SK-N-SH treated with all-trans-retinoic acid at 6 μM for 48 hours (cell line): ENCODE measurements at regions not wholly inside any gene's neighbourhood (a gene's known extent, or its start where the extent isn't known, plus 50 kb on each side); places are given as distances from the start of the nearest gene placed in this dataset.

Experiments used
- ATAC-seq: fragments of 200-7000 bp; cut with Tn5 transposase; 3 replicates; pipeline ENCODE4 v1.9.1; 2020; ENCODE audit warnings: mild to moderate bottlenecking, moderate library complexity
- ARNTL ChIP-seq: fragments of 450-650 bp; formaldehyde crosslinking; IDR thresholded peaks from 2 replicates; pipeline ENCODE4 v1.5.0; 2020; ENCODE audit warnings: low read depth, mild to moderate bottlenecking, moderate library complexity, borderline replicate concordance
- BACH2 ChIP-seq: fragments of 250-450 bp; sonication (Bioruptor Pico); IDR thresholded peaks from 2 replicates; pipeline ENCODE4 v1.9.0; 2021; ENCODE audit warnings: mild to moderate bottlenecking, borderline replicate concordance
- CREB5 ChIP-seq: fragments of 250-450 bp; sonication (Bioruptor Pico); IDR thresholded peaks from 2 replicates; pipeline ENCODE4 v1.5.1; 2020; ENCODE audit warnings: low read depth, mild to moderate bottlenecking, moderate library complexity
- ESRRG ChIP-seq: fragments of 250-450 bp; sonication (Bioruptor Pico); IDR thresholded peaks from 2 replicates; pipeline ENCODE4 v1.6.1; 2021; ENCODE audit warnings: mild to moderate bottlenecking
- GLIS3 ChIP-seq: fragments of 250-450 bp; sonication (Bioruptor Pico); IDR thresholded peaks from 2 replicates; pipeline ENCODE4 v1.5.0; 2020; ENCODE audit warnings: mild to moderate bottlenecking, moderate library complexity
- ISL1 ChIP-seq: fragments of 250-450 bp; sonication (Bioruptor Pico); IDR thresholded peaks from 2 replicates; pipeline ENCODE4 v2.1.2; 2022; ENCODE audit warnings: mild to moderate bottlenecking, moderate library complexity
- OSR1 ChIP-seq: fragments of 250-450 bp; sonication (Bioruptor Pico); IDR thresholded peaks from 2 replicates; pipeline ENCODE4 v1.8.0; 2022; ENCODE audit warnings: moderate library complexity, mild to moderate bottlenecking, inconsistent platforms
- RARB ChIP-seq: fragments of 250-450 bp; sonication (Bioruptor Pico); IDR thresholded peaks from 2 replicates; pipeline ENCODE4 v1.8.0; 2021; ENCODE audit warnings: mild to moderate bottlenecking, moderate library complexity
- SNAI2 ChIP-seq: fragments of 250-450 bp; sonication (Bioruptor Pico); IDR thresholded peaks from 2 replicates; pipeline ENCODE4 v1.5.0; 2020; ENCODE audit warnings: mild to moderate bottlenecking, moderate library complexity
- TCF4 ChIP-seq: fragments of 250-450 bp; sonication (Bioruptor Pico); IDR thresholded peaks from 2 replicates; pipeline ENCODE4 v1.8.0; 2021; ENCODE audit warnings: mild to moderate bottlenecking, moderate library complexity, borderline replicate concordance
- TOX ChIP-seq: fragments of 250-450 bp; sonication (Bioruptor Pico); IDR thresholded peaks from 2 replicates; pipeline ENCODE4 v1.8.0; 2021; ENCODE audit warnings: mild to moderate bottlenecking, moderate library complexity, borderline replicate concordance
- TSHZ2 ChIP-seq: fragments of 250-450 bp; sonication (Bioruptor Pico); IDR thresholded peaks from 2 replicates; pipeline ENCODE4 v1.5.0; 2020; ENCODE audit warnings: mild to moderate bottlenecking, moderate library complexity
- ZC3H10 ChIP-seq: fragments of 250-450 bp; sonication (Bioruptor Pico); IDR thresholded peaks from 2 replicates; pipeline ENCODE4 v1.5.1; 2021; ENCODE audit warnings: mild to moderate bottlenecking, moderate library complexity
- ZFP3 ChIP-seq: fragments of 250-450 bp; sonication (Bioruptor Pico); IDR thresholded peaks from 2 replicates; pipeline ENCODE4 v1.5.0; 2020; ENCODE audit warnings: mild to moderate bottlenecking, moderate library complexity
- ZFP30 ChIP-seq: fragments of 450-650 bp; formaldehyde crosslinking; IDR thresholded peaks from 2 replicates; pipeline ENCODE4 v1.5.0; 2022; ENCODE audit warnings: mild to moderate bottlenecking, moderate library complexity
- ZNF565 ChIP-seq: fragments of 450-650 bp; formaldehyde crosslinking; conservative IDR thresholded peaks from 2 replicates; pipeline ENCODE4 v1.5.0; 2020; ENCODE audit warnings: low read depth, mild to moderate bottlenecking, moderate library complexity
- ZNF70 ChIP-seq: fragments of 450-650 bp; formaldehyde crosslinking; IDR thresholded peaks from 2 replicates; pipeline ENCODE4 v1.5.0; 2020; ENCODE audit warnings: mild to moderate bottlenecking, moderate library complexity
- TF ChIP-seq, protein P1 (sequence below): fragments of 250-450 bp; sonication (Bioruptor Pico); IDR thresholded peaks from 2 replicates; pipeline ENCODE4 v1.8.0; 2020; ENCODE audit warnings: mild to moderate bottlenecking, moderate library complexity, borderline replicate concordance
- TF ChIP-seq, protein P2 (sequence below): fragments of 250-450 bp; sonication (Bioruptor Pico); IDR thresholded peaks from 2 replicates; pipeline ENCODE4 v1.8.0; 2021; ENCODE audit warnings: low read depth, mild to moderate bottlenecking, moderate library complexity, borderline replicate concordance

DNA sequence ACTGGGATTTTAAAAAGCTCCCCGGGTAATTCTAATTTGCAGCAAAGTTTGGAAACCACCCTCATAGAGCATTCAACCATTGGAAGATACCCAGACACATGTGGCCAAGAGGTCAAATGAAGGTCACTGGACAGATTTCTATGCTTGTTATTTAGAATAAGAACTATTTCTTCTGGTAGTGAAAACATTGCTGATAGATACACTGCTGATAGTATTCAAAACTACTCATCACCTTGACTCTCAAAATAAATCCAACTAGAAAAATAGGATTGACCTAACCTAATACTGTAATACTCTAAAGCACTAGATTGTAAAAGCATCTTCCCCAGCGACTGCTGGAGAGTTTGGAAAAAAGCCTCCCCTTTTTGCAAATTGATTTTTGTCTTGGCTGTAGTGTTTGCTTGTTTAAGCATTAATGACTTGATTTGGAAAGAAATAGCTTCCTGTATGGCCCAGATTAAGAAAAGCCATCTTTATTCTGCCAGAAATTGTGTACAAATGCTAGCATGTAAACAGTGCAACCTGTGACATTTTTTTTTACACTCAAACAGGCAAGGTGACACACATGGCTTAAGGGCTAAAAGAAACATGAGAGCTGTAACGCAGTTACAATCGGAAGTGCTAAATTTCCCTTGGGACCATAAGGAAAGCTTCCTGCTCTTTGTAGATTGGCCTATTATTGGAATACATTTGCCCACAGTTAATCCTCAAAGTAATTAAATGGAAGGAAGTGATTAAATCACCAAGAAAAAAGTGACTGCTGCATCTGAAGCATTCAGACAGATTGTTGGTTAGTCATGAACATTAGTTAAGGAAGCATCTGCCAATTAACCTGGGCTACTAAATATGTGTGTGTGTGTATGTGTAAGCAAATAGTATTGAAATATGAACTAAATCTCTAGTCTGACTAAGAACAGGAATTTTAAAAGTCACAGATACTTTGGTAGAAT is 356.5 kb upstream of the ATP2B1 start:
- TF ChIP-seq ZFP30 (CRISPR knock-in tag) (no peak), OSR1 (CRISPR knock-in tag) (no peak), BACH2 (CRISPR knock-in tag) (no peak)
- no peak for ATAC-seq

- ATAC-seq, result no peak
- TF ChIP-seq ESRRG (CRISPR knock-in tag), result no peak
- no peak for TF ChIP-seq TOX (CRISPR knock-in tag)
- TF ChIP-seq TSHZ2, result no peak
- no peak for TF ChIP-seq ZNF70 (CRISPR knock-in tag)
- no peak for TF ChIP-seq ARNTL (CRISPR knock-in tag)
- TF ChIP-seq ZFP3, result no peak
- TF ChIP-seq OSR1 (CRISPR knock-in tag), result no peak
- TF ChIP-seq TCF4 (CRISPR knock-in tag), result no peak
- TF ChIP-seq ISL1 (CRISPR knock-in tag), result no peak
- no peak for TF ChIP-seq GLIS3
- TF ChIP-seq SNAI2 (CRISPR knock-in tag), result no peak
- TF ChIP-seq, protein P1, sequence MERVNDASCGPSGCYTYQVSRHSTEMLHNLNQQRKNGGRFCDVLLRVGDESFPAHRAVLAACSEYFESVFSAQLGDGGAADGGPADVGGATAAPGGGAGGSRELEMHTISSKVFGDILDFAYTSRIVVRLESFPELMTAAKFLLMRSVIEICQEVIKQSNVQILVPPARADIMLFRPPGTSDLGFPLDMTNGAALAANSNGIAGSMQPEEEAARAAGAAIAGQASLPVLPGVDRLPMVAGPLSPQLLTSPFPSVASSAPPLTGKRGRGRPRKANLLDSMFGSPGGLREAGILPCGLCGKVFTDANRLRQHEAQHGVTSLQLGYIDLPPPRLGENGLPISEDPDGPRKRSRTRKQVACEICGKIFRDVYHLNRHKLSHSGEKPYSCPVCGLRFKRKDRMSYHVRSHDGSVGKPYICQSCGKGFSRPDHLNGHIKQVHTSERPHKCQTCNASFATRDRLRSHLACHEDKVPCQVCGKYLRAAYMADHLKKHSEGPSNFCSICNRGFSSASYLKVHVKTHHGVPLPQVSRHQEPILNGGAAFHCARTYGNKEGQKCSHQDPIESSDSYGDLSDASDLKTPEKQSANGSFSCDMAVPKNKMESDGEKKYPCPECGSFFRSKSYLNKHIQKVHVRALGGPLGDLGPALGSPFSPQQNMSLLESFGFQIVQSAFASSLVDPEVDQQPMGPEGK (CRISPR knock-in tag), result no peak
- no peak for TF ChIP-seq CREB5
- no peak for TF ChIP-seq ZC3H10 (CRISPR knock-in tag)
- no peak for TF ChIP-seq ZFP30 (CRISPR knock-in tag)
- TF ChIP-seq RARB, result no peak
These were observed 354.2 kb upstream of the ATP2B1 start for GRCh38 chr12:90062799-90063198.

- TF ChIP-seq ARNTL (CRISPR knock-in tag), result no peak
- TF ChIP-seq TOX (CRISPR knock-in tag), result no peak
- TF ChIP-seq SNAI2 (CRISPR knock-in tag), result no peak
- TF ChIP-seq, protein P1 (CRISPR knock-in tag), result no peak
- TF ChIP-seq ISL1 (CRISPR knock-in tag), result 0 out of 2 replicates have a peak, but pooled peaks have one; percentile 13
- no peak for TF ChIP-seq ZNF565 (CRISPR knock-in tag)
- TF ChIP-seq ZFP30 (CRISPR knock-in tag), result no peak
- TF ChIP-seq, protein P2, sequence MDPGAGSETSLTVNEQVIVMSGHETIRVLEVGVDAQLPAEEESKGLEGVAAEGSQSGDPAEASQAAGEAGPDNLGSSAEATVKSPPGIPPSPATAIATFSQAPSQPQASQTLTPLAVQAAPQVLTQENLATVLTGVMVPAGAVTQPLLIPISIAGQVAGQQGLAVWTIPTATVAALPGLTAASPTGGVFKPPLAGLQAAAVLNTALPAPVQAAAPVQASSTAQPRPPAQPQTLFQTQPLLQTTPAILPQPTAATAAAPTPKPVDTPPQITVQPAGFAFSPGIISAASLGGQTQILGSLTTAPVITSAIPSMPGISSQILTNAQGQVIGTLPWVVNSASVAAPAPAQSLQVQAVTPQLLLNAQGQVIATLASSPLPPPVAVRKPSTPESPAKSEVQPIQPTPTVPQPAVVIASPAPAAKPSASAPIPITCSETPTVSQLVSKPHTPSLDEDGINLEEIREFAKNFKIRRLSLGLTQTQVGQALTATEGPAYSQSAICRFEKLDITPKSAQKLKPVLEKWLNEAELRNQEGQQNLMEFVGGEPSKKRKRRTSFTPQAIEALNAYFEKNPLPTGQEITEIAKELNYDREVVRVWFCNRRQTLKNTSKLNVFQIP (CRISPR knock-in tag), result no peak
- no peak for TF ChIP-seq GLIS3
- peak; percentile 84 for ATAC-seq
These were observed 353.2 kb upstream of the ATP2B1 start for GRCh38 chr12:90061809-90062208.
